HG02943 (cell line): ENCODE measurements at regions not wholly inside any gene's neighbourhood (a gene's known extent, or its start where the extent isn't known, plus 50 kb on each side); places are given as distances from the start of the nearest gene placed in this dataset.

Experiments
- ATAC-seq: cut with Tn5 transposase; IDR thresholded peaks from one replicate; pipeline ENCODE4 v1.9.1; 2021; ENCODE audit warnings: mild to moderate bottlenecking, low read depth, moderate library complexity; ENCODE audit not compliant: unreplicated experiment

- no peak for ATAC-seq
Measured at GRCh38 chr4:79042079-79042674, 102.9 kb upstream of the PAQR3 start.

- ATAC-seq = no peak
Measured at GRCh38 chr4:79034544-79034943, 95.3 kb upstream of the PAQR3 start.

GRCh38 chr4:79030973-79031372 lies 91.7 kb upstream of the PAQR3 start:
- ATAC-seq = no peak

- no peak for ATAC-seq
Measured at GRCh38 chr4:79027656-79028055, 88.4 kb upstream of the PAQR3 start.

- ATAC-seq = no peak
Measured at GRCh38 chr4:79025170-79025569, 85.9 kb upstream of the PAQR3 start.

- ATAC-seq = no peak
Measured at GRCh38 chr4:79023799-79024770, 84.8 kb upstream of the PAQR3 start.

- ATAC-seq = no peak
Measured at GRCh38 chr4:79022529-79022928, 83.3 kb upstream of the PAQR3 start.

GRCh38 chr4:79017481-79017880 lies 78.2 kb upstream of the PAQR3 start:
- no peak for ATAC-seq

- no peak for ATAC-seq
Measured at GRCh38 chr4:79016878-79017277, 77.6 kb upstream of the PAQR3 start.

- ATAC-seq = no peak
Measured at GRCh38 chr4:79015411-79015810, 76.2 kb upstream of the PAQR3 start.

- ATAC-seq = no peak
Measured at GRCh38 chr4:79014230-79014629, 75.0 kb upstream of the PAQR3 start.

- no peak for ATAC-seq
Measured at GRCh38 chr4:79013756-79014155, 74.5 kb upstream of the PAQR3 start.

GRCh38 chr4:78990938-78991810 lies 51.9 kb upstream of the PAQR3 start:
- ATAC-seq = no peak

- ATAC-seq = no peak
Measured at GRCh38 chr4:78989697-78990270, 50.5 kb upstream of the PAQR3 start.
